ENCODE measurements at regions not wholly inside any gene's neighbourhood (a gene's known extent, or its start where the extent isn't known, plus 50 kb on each side); places are given as distances from the start of the nearest gene placed in this dataset.

GRCh38 chr19:5260381-5260967 is 80.1 kb downstream of the PTPRS start:
- no peak overlapping the region for H3K4me3 ChIP-seq (ENCODE audit: low read depth, low read length)
- no peak for DNase-seq (ENCODE audit: low read depth)
- TF ChIP-seq CTCF (IDR thresholded peaks at IDR 0.05; ENCODE audit: insufficient read depth, low read length), result no peak

GRCh38 chr19:5259750-5260149 is 80.9 kb downstream of the PTPRS start:
- no peak overlapping the region for H3K4me3 ChIP-seq (ENCODE audit: low read depth, low read length)
- no peak for DNase-seq (ENCODE audit: low read depth)
- TF ChIP-seq CTCF (IDR thresholded peaks at IDR 0.05; ENCODE audit: insufficient read depth, low read length), result no peak

- no peak for DNase-seq (ENCODE audit: low read depth)
- no peak overlapping the region for H3K4me3 ChIP-seq (ENCODE audit: low read depth, low read length)
- TF ChIP-seq CTCF (IDR thresholded peaks at IDR 0.05; ENCODE audit: insufficient read depth, low read length), result no peak
Measured at GRCh38 chr19:5257155-5258045, 83.2 kb downstream of the PTPRS start.

GRCh38 chr19:5255602-5256231 is 84.9 kb downstream of the PTPRS start:
- no peak for DNase-seq (ENCODE audit: low read depth)
- no peak overlapping the region for H3K4me3 ChIP-seq (ENCODE audit: low read depth, low read length)
- no peak for TF ChIP-seq CTCF (IDR thresholded peaks at IDR 0.05; ENCODE audit: insufficient read depth, low read length)

GRCh38 chr19:5254944-5255343 is 85.7 kb downstream of the PTPRS start:
- TF ChIP-seq CTCF (IDR thresholded peaks at IDR 0.05; ENCODE audit: insufficient read depth, low read length), result no peak
- no peak for DNase-seq (ENCODE audit: low read depth)
- H3K4me3 ChIP-seq (ENCODE audit: low read depth, low read length), result no peak overlapping the region

- H3K4me3 ChIP-seq (ENCODE audit: low read depth, low read length), result no peak overlapping the region
- TF ChIP-seq CTCF (IDR thresholded peaks at IDR 0.05; ENCODE audit: insufficient read depth, low read length), result no peak
- no peak for DNase-seq (ENCODE audit: low read depth)
Measured at GRCh38 chr19:5254543-5254942, 86.1 kb downstream of the PTPRS start.
